Activated CD4-positive, CD25-positive, alpha-beta regulatory T cell treated with anti-CD3 and anti-CD28 coated beads, Interleukin-2, amount 50 U/mL, for 24 hours (primary cell): ENCODE measurements at regions not wholly inside any gene's neighbourhood (a gene's known extent, or its start where the extent isn't known, plus 50 kb on each side); places are given as distances from the start of the nearest gene placed in this dataset.
"Not testable (repeated sequence)": the region's sequence is repeated elsewhere in the genome, so short reads cannot be mapped to it uniquely, and the experiment has no call there.

Source experiments
- ATAC-seq, 2 donors: fragments of 150-1000 bp; cut with Tn5 transposase; one replicate each; pipeline ENCODE4 v1.10.0; 2021; ENCODE audit warnings: mild to moderate bottlenecking in 1 of 2, moderate library complexity in 1 of 2

DNA sequence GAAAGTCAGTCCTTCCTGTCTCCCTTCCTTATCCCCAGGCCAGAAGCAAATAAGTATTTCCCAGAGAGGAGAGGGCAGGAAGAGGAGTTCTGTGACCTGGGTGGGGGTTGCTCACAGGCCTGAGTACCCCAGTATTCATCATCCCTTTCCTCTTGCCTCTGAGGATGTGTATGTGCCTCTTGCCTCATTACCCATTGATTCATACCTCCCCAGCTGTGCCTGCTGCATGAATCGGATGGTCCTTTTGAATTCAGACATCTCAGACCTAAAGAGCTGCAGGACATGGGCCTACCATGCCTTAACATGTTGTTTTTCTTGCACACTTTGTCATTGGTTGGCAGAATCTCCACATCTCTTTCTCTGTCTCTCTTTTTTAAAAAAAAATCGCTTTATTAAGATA lies 112.8 kb upstream of the SHB start:
- ATAC-seq: no peak

DNA sequence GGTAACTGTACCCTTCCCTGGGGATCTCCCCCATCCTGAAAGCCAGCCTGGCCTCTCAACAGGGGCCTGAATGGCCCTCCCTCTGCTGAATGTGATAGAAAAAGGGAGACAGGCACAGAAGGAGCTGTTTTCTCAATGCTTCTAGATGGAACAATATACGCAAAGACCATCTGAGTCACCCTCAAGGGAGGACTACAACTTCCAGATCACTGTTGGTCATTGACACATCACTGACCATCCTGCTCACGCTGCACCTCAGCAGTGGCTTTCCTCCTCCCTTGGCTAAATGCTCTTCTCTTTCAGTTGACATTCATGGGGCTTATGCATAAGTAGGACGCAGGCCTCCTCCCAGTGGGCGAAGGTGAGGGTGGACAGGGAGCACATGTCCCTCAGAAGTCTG lies 112.2 kb upstream of the SHB start:
- ATAC-seq: no peak

DNA sequence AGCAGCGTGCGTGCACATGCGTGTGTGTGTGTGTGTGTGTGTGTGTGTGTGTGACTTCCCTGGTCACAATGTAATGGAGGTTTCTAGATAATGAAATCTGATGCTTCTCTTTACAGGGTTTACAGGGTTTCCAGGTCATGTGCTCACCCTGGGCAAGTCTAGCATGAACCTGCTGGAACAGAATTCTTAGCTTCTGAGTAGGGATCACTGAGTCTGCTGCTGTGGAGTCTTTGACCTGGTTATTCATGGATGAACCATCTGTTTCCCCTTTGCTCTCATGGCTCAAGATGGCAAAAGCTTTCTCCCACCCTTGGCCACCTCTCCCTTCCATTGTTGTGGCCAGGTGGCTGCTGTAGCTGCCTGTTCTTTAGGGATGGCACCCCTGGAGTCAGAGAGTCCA lies 111.6 kb upstream of the SHB start:
- ATAC-seq: no peak

DNA sequence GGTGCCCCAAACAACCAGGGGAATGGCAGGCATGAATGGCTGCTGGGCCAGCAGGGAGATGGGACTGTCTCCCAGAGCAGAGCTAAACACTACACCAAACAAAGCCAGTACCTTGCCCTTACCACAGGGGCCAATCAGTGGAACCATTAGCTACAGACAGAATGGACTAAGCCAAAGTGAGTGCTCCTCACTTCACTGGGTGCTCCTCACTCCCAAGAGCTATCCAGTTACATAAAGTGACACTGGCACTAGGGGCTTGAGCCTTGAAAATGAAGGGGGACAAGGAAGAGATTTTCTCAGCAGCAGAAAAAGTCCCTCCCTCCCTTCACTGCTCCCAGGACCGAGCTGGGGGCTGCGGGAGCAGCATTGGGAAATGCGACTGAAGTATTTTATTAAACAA lies 110.9 kb upstream of the SHB start:
- ATAC-seq: no peak

DNA sequence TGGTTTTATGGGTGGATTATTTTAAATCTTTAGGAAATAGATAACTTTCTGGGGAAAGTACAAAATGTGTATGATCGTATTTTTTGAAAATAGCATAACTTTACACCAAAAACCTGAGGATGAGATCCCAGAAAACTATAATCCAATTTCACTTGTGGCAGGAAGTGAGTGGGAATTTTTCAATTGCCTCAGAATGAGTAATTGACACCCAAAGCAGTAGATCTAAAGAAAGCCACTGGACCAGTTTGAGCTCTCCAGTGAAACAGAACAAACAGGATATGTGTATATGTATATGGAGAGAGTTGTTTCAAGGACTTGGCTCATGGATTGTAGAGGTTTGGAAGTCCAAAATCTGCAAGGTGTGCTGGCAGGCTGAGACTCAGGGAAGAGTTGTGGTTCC lies 109.2 kb upstream of the SHB start:
- ATAC-seq: no peak

DNA sequence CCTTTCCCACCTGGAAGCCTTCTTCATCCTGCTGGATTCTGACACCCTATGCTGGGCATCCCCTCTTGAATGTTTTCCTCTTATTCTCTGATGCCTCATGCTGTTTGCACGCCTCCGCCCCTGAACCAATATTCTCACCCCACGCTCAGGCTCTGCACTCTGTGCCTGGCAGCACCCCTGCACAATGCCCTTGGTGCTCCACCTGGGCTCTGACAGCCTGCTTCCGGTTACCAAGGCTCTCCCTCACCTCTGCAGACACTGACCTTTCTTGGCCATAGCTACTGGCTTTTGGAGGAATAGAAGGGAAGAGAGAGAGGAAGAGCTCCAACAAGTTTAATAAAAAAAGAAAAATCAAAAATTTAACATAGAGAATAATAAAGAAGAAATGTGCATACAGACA lies 108.7 kb upstream of the SHB start:
- no peak for ATAC-seq

DNA sequence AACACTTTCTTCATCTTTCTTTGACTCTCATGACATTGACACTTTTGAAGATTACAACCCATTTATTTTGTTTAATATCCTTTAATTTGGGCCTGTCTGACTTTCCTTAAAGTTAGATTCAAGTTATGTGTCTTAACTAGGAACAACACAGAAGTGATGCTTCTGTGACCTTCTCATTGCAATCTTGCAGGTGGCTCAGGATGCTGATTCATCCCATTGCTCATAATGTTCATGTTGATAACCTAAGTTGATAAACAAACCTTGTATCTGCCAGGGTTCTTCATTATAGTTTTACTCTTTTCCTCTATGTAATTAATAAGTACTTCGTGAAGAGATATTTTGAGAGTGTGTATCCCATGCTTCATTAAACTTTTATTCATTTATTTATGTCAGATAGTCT lies 107.2 kb upstream of the SHB start:
- ATAC-seq: no peak

DNA sequence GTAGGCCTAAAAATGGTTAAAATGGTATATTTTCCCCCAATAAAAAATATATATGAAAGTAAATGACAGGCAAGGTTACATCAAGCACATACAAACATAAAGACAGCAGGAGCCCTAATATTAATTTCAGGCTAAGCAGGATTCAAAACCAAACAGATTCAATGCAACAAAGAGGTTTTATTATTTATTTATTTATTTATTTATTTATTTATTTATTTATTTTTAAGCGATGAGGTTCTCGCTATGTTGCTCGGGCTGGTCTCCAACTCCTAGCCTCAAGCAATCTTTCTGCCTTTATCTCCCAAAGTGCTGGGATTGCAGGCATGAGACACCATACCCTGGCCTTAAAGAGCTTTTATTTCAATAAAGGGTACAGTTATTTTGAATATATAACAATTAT lies 106.4 kb upstream of the SHB start:
- no peak for ATAC-seq

DNA sequence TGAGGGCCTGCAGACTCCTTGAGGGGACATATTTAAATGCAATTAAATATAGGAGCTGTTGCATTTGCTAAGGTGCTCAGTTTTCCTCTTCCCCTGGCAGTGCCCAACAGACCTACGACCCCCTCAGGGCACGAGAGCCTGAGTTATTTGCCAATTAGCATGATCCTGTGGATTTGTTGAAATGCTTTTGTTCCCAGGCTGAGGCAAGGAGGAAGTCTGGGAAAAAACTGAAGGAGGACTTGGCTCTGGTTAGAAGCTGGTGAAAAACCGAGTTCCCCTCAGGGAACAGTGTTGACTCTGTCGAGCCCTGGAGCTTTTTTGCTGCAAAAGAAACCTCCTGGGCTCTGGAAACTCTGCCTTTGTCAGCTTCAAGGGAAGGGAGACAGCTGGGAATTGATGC lies 103.6 kb upstream of the SHB start:
- no peak for ATAC-seq

DNA sequence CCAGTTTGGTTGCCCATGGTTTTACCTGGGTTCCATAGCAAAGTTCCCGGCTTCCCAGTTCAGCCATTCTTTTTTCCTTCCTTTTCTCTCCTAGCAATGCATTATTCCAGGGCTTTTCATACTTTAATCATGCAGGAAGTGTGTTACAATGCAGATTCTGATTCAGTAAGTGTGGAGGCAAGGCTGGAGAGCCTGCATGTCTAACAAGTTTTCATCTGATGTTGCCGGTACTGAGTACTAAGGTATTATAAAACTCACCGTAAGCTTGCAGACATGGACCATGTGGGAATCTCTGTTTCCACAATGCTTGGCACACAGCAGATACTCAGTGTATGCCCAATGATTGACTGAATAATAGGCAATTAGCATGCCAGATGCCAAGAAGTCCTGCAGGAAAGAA lies 102.9 kb upstream of the SHB start:
- no peak for ATAC-seq

DNA sequence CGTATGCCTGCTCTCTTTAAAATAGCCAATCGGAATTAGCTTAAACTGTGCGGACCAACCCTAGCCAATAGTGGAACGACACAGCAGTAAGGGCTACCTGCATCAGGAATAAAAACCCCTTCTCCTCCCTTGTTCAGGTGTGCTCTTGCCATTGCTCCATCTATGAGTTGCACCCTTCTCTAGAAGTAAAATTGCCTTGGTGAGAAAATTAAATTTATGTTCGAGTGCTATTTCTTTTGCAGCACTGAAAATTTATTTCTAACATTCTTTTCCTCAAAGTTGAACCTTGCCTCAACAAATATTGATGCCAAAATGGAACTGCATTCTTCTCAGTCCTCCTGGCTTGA lies 102.5 kb upstream of the SHB start:
- no peak for ATAC-seq

DNA sequence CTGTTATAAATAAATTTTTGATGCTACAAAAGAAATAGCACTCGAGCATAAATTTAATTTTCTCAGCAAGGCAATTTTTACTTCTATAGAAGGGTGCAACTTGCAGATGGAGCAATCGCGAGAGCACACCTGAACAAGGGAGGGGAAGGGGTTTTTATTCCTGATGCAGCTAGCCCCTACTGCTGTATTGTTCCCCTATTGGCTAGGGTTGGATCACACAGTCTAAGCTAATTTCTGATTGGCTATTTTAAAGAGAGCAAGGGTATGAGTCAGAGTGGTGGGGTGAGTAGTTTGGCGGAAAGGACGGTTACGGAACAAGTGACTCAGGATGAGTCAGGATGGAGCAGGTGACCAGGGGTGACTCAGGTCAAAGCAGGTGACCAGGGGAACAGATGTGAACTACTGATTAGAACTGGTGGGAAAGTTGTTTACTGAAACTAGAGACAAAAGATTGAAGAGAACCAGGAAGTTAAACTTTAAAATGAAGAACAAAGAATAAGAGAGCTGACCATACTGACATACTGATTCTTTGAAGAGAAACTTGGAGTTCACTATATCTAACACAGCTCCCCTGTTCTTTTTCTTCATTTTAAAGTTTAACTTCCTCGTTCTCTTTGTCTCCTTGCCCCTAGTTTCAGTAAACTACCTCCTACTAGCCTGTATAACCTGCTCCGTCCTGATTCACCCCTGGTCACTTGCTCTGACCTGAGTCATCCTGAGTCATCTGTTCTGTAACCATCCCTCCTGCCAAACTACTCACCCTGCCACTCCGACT lies 101.9 kb upstream of the SHB start:
- not testable (repeated sequence) for ATAC-seq

DNA sequence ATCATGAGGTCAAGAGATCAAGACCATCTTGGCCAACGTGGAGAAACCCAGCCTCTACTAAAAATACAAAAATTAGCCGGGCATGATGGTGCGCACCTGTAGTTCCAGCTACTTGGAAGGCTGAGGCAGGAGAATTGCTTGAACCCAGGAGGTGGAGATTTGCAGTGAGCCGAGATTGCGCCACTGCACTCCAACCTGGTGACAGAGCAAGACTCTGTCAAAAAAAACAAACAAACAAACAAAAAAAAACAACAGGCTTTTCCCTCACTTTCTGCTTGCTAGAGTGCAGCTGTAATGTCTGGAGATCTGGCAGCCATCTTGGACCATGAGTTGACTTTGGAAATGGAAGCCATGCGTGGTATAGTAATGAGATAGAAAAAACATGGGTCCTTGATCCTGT lies 101.1 kb upstream of the SHB start:
- ATAC-seq: not testable (repeated sequence)

DNA sequence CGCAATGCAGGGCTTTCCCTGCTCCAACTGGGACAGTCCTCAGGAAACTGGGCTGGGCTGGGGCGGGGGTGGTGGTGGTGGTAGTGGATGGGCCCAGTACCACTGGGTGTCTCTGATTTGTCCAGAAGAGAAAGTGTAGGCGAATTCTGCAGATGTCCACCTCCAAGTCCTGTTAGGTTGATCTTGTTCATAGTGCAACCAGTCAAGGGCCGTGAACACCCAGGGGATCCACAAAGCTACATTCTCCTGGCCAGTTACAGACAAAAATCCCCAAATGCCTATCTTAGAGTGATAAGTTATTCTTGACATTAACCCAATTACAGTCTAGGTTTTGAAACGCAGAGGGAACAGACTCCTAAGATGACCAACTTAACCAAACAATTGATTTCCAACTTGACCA lies 97.5 kb upstream of the SHB start:
- no peak for ATAC-seq

DNA sequence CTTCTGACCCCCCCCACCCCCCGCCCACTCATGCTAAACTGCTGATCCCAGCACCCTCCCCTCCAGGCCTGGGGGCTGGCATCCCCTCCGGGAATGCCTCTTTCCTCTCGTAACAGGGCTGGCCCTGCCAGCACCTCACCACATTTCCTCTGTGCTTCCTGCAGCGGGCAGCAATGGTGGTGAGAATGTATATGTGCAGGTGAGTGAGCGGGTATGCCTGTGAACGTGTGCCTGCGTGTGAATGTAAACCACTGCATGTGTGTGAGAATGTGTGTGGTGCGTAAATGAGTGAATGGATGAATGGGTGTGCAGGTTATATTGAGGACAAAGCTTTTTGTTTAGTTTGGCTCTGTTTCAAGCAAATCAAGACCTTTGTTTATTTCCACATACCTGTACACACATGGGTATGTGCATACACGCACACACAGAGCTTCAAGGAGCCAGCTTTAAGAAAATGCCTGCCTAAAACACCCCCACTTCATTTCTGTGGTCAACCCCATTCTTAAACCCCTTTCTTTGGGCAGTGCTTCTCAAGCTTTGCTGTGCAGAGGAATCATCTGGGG lies 95.7 kb upstream of the SHB start:
- ATAC-seq: no peak

DNA sequence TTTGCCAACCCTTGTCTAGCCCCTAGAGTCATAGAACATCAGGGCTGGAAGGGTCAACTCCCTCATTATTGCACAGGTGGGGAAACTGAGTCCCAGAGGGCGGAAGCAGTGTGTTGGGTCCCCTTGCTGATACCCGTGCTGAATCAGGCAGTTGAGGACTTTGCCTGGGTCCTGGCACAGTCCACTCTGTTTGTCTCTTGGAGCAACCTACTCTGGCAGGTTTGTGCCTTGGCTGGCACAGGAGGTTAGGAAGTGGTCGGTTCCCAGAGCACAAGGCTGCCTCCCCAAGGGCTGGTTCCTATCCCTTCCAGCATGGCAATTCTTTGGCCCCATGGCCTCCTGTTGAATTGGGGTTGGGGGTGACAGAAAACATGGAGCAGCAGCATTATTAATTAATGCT lies 94.5 kb upstream of the SHB start:
- no peak for ATAC-seq

DNA sequence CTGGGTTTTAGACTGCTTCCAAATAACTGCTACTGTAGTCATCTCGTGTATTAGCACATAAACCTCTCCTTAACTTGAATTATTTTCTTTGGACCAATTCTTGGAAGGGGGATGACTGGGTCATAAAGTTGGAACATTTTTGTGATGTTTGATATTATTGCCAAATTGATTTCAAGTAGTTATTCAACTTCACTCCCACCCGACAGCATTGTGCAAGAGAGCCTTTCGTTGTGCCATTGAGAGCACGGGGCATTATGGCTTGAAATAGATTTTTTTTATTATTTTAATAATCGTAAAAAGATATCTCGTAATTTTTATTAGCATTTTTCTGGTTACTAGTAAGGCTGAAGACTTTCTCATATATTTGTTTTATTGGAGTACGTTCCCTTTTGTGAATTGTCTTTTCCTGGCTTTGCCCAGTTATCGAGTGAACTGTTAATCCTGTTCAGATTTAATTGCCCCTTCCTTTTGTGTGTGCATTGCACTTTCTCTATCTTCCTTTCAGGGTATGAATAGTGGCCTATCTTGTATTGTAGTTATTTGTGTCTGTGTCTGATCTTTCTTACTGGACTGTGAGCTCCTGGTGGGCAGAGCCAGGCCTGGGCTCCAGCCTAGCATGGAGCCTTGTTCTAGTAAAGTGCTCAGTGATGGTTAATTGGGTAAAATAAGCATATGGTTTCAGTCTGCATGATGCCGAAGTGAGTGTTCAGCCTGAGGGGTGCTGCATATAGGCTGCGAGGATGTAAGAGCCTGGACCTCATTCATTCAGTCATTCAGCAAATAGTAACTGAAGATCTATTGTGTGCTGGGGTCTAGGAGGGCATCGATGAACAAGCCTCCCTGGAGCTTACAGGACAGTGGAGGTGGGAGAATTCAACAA lies 93.5 kb upstream of the SHB start:
- ATAC-seq: no peak

DNA sequence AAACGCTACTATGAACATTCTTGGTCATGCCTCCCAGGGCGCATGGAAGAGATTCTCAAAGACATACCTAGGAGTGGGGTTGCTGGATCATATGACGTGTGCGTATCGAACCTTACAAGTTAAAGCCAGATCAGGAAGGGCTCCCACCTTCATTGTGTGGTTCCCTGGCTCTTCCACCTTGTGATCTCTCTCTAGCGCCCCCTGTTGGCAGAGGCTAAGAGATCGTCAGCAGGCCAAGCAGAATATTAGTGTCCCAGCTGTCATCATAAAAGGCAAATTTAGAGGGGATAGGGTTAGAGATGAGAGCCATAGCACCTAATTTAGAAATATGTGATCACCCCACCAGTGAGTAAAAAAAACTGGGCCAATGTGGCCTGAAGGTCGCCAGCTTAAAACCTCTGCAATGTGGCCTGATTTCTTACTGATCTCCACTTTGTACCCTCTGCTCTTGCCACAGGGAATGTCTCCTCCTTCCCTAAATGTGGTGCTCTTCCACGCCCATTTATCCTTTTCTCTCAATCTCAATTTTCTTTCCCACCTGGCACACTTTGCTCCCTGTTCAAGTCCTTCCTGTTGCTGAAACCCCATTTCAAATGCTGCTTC lies 91.7 kb upstream of the SHB start:
- no peak for ATAC-seq

DNA sequence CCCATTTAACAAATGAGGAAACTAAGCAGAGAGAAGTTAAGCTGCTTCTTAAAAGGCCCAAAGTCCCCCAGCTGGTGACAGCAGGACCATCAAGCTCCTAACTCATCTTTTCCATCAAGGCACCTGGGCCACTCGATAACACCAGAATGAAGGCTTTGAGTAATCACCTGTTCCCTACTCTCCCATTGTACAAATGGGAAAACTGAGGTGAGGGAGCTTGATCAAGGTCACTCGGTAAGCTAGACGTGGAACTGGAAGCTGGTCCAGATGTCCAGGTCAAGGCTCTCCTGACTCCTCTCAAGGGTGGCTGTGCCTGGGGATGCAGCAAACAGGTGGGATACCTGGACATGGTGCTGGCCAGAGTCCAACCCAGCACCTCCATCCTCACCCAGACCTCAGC lies 90.6 kb upstream of the SHB start:
- ATAC-seq: no peak

DNA sequence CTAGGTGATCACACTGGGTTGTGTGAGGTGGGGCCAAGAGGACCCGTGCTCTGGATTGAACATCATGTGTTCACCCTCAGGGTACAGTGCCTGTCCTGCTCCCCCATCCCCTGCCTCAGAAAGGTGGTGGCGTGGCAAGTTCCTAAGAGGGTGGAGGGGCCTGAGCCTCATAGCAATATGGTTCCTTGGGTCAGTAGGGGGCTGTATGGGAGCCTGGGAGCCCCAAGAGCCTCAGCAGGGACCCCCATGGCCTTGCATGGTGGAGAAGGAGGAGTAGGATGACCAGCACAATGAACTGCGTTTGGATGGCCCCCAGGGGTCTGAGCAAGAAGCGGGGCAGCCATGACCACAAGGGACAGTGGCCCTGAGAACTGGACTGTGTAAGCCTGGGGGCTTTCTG lies 89.6 kb upstream of the SHB start:
- ATAC-seq: no peak

DNA sequence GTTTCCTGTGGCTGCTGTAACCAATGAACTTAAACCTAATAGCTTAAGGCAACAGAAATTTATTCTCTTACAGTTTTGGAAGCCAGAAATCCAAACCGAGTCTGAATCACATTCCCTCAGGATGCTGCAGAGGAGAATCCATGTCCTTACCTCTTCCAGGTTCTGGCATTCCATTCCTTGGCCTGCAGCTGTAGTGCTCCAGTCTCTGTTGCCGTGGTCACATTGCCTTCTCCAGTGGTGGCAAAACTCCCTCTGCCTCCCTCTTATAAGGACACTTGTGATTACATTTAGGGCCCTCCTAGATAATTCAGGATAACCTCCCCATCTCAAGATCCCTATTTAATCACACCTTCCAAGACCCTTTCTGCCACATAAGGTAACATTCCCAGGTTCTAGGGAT lies 88.7 kb upstream of the SHB start:
- ATAC-seq: no peak

DNA sequence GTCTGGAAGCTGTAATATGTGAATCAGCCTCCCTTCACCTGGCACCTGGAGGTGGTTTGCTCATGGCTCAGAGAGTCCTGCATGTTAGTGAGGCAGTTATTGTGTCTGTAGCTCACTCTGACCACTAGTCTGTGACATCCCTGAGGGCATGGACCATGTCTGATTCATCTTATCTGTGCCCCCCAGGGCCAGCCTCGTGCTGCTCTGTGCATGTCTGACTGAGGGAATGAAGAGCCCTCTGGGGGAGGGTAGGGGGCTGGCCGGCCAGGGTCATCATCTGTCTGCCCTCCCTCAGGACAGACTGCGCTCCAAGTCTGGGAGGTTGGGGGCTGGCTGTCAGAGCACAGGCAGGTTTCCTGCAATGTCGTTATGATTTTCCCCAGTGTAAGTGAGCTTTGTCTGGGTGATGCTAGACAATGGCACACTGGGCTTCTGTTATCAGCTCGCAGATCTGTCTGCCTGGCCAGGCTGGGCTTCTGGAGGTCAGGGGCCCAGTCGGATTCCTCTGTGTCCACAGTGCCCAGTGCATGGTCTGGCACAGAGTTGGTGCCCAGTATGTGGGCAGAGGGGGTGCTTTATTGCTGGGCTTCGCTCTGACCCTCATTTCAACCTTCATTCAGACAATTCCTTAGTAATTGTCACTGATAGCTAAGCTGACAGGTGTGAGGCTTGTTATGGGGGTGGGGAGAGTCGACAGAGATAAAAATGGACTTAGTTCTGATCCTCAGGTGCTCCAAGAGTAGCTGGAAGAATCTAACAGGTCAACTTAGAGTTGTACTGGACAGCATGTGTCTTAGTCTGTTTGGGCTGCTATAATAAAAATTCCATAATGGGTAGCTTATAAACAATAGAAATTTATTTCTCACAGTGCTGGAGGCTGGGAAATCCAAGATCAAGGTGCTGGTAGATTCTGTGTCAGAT lies 85.7 kb upstream of the SHB start:
- no peak for ATAC-seq

DNA sequence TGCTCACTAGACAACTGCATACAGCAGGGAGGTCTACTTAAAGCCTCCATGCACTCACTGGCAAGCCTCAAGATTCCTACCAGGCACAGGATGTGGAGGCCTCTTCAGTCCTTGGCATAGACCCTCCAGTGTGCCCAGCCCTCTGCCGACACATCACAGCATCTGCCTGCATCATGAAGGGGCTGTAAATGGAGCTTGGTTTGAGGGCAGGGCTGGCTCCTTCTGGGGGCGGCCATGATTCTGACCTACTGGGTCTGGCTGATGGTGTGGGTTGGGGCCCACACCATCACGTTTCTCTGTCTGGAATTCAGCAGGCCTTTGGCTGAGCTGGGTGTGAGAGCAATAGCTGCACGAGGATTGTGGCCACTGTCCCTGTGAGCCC lies 84.9 kb upstream of the SHB start:
- ATAC-seq: no peak
